ENCODE measurements at regions not wholly inside any gene's neighbourhood (a gene's known extent, or its start where the extent isn't known, plus 50 kb on each side); places are given as distances from the start of the nearest gene placed in this dataset.

GRCh38 chr7:155922067-155922816 lies 110.0 kb upstream of the SHH start:
- H3K4me1 Mint-ChIP-seq = no peaks in the 10 kb centered on the region
- H3K4me3 Mint-ChIP-seq = no peak overlapping the region
- ATAC-seq (ENCODE audit: low read depth) = no peak
- H3K27me3 Mint-ChIP-seq = no peaks in the 10 kb centered on the region
- POLR2A ChIA-PET = no interaction called here
- CTCF ChIA-PET = no interaction called here
- no peak overlapping the region for H3K27ac Mint-ChIP-seq
- H3K9me3 Mint-ChIP-seq = peaks cover 4% of the 10 kb centered on the region
- intact Hi-C loops (cut with micrococcal nuclease) = no loop called here
- no peaks in the 10 kb centered on the region for H3K36me3 Mint-ChIP-seq (ENCODE audit: low read depth)
- no peak for TF ChIP-seq CTCF (IDR thresholded peaks at IDR 0.05)
- no peak for DNase-seq

DNA sequence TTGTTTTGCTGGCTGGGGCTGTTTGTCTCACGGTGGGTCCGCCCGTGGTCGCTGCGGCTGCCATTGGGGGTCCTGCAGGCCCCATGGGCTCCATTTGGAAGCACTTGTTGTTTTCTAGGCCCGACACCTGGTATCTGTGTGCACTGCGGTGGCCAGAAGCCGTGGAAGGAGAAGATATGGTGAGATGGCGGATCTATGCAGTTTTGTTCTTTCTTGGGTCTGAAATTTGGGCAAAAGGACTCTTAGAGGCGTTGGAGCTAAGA lies 109.5 kb upstream of the SHH start:
- Mint-ChIP-seq H3K4me3 (no peak overlapping the region), H3K4me1 (no peaks in the 10 kb centered on the region), H3K27me3 (no peaks in the 10 kb centered on the region), H3K36me3 (ENCODE audit: low read depth) (no peaks in the 10 kb centered on the region), H3K9me3 (peaks cover 4% of the 10 kb centered on the region), H3K27ac (no peak overlapping the region)
- intact Hi-C loops (cut with micrococcal nuclease) = no loop called here
- TF ChIP-seq CTCF (IDR thresholded peaks at IDR 0.05) = no peak
- ATAC-seq (ENCODE audit: low read depth) (no peak), DNase-seq (no peak)
- CTCF ChIA-PET = no interaction called here
- POLR2A ChIA-PET = no interaction called here

- H3K4me3 Mint-ChIP-seq = no peak overlapping the region
- H3K4me1 Mint-ChIP-seq = no peaks in the 10 kb centered on the region
- H3K36me3 Mint-ChIP-seq (ENCODE audit: low read depth) = no peaks in the 10 kb centered on the region
- no peaks in the 10 kb centered on the region for H3K27me3 Mint-ChIP-seq
- ATAC-seq (ENCODE audit: low read depth) = no peak
- no peak for DNase-seq
- ChIA-PET POLR2A (no interaction called here), CTCF (no interaction called here)
- intact Hi-C loops (cut with micrococcal nuclease) = no loop called here
- no peak for TF ChIP-seq CTCF (IDR thresholded peaks at IDR 0.05)
- H3K27ac Mint-ChIP-seq = no peak overlapping the region
- peaks cover 4% of the 10 kb centered on the region for H3K9me3 Mint-ChIP-seq
Observed at GRCh38 chr7:155921086-155921803, 109.0 kb upstream of the SHH start.

- Mint-ChIP-seq H3K4me3 (no peak overlapping the region), H3K4me1 (no peaks in the 10 kb centered on the region), H3K27ac (no peak overlapping the region), H3K27me3 (no peaks in the 10 kb centered on the region), H3K36me3 (ENCODE audit: low read depth) (no peaks in the 10 kb centered on the region), H3K9me3 (peaks cover 4% of the 10 kb centered on the region)
- TF ChIP-seq CTCF (IDR thresholded peaks at IDR 0.05) = no peak
- DNase-seq (no peak), ATAC-seq (ENCODE audit: low read depth) (no peak)
- POLR2A ChIA-PET = interaction anchor here (0.7 kb wide), 1 partner anchor 770 kb away, joined by 9 read pairs; no protein-coding TSS in a partner anchor
- CTCF ChIA-PET = no interaction called here
- intact Hi-C loops (cut with micrococcal nuclease) = no loop called here
Observed at GRCh38 chr7:155920068-155920461, 107.8 kb upstream of the SHH start.

- H3K4me1 Mint-ChIP-seq = no peaks in the 10 kb centered on the region
- H3K27me3 Mint-ChIP-seq = no peaks in the 10 kb centered on the region
- ChIA-PET CTCF (no interaction called here), POLR2A (no interaction called here)
- ATAC-seq (ENCODE audit: low read depth) (no peak), DNase-seq (no peak)
- H3K27ac Mint-ChIP-seq = no peak overlapping the region
- H3K4me3 Mint-ChIP-seq = no peak overlapping the region
- TF ChIP-seq CTCF (IDR thresholded peaks at IDR 0.05) = no peak
- H3K9me3 Mint-ChIP-seq = peaks cover 4% of the 10 kb centered on the region
- H3K36me3 Mint-ChIP-seq (ENCODE audit: low read depth) = no peaks in the 10 kb centered on the region
- intact Hi-C loops (cut with micrococcal nuclease) = no loop called here
Observed at GRCh38 chr7:155919391-155920067, 107.3 kb upstream of the SHH start.

All from activated B cell treated with CpG ODN at 0.5 μM for 24 hours (primary cell).